GM21390 (cell line): ENCODE measurements at regions not wholly inside any gene's neighbourhood (a gene's known extent, or its start where the extent isn't known, plus 50 kb on each side); places are given as distances from the start of the nearest gene placed in this dataset.

ENCODE experiments used
- ATAC-seq: cut with Tn5 transposase; IDR thresholded peaks from one replicate; pipeline ENCODE4 v1.9.1; 2021; ENCODE audit not compliant: unreplicated experiment

- ATAC-seq = no peak
Measured at GRCh38 chr10:6780008-6780677, 200.1 kb upstream of the PRKCQ start.

- no peak for ATAC-seq
Measured at GRCh38 chr10:6778992-6779701, 199.1 kb upstream of the PRKCQ start.

GRCh38 chr10:6776170-6776569, 196.1 kb upstream of the PRKCQ start:
- ATAC-seq = no peak

- ATAC-seq = no peak
Measured at GRCh38 chr10:6774406-6774805, 194.3 kb upstream of the PRKCQ start.

GRCh38 chr10:6771331-6771730, 191.3 kb upstream of the PRKCQ start:
- no peak for ATAC-seq

- ATAC-seq = no peak
Measured at GRCh38 chr10:6770846-6771245, 190.8 kb upstream of the PRKCQ start.

GRCh38 chr10:6769704-6770417, 189.8 kb upstream of the PRKCQ start:
- ATAC-seq = no peak

GRCh38 chr10:6766131-6766801, 186.2 kb upstream of the PRKCQ start:
- ATAC-seq = no peak

- ATAC-seq = no peak
Measured at GRCh38 chr10:6763423-6763822, 183.3 kb upstream of the PRKCQ start.

GRCh38 chr10:6763001-6763400, 182.9 kb upstream of the PRKCQ start:
- ATAC-seq = no peak

GRCh38 chr10:6759961-6760360, 179.9 kb upstream of the PRKCQ start:
- no peak for ATAC-seq

GRCh38 chr10:6757158-6757557, 177.1 kb upstream of the PRKCQ start:
- no peak for ATAC-seq

GRCh38 chr10:6756716-6757115, 176.6 kb upstream of the PRKCQ start:
- ATAC-seq = no peak

GRCh38 chr10:6755781-6756460, 175.8 kb upstream of the PRKCQ start:
- no peak for ATAC-seq

- no peak for ATAC-seq
Measured at GRCh38 chr10:6753644-6754043, 173.6 kb upstream of the PRKCQ start.

GRCh38 chr10:6751363-6751762, 171.3 kb upstream of the PRKCQ start:
- ATAC-seq = no peak

- no peak for ATAC-seq
Measured at GRCh38 chr10:6748981-6749635, 169.0 kb upstream of the PRKCQ start.

- no peak for ATAC-seq
Measured at GRCh38 chr10:6748029-6748428, 168.0 kb upstream of the PRKCQ start.

GRCh38 chr10:6746782-6747181, 166.7 kb upstream of the PRKCQ start:
- no peak for ATAC-seq

- ATAC-seq = no peak
Measured at GRCh38 chr10:6743291-6743849, 163.3 kb upstream of the PRKCQ start.
